ENCODE measurements at regions not wholly inside any gene's neighbourhood (a gene's known extent, or its start where the extent isn't known, plus 50 kb on each side); places are given as distances from the start of the nearest gene placed in this dataset.
A peak's percentile ranks its signal among the peaks of the same experiment; 100 is the strongest.

GRCh38 chr7:110142939-110143526, 947.9 kb upstream of the LRRN3 start:
- no peak overlapping the region for H3K4me3 ChIP-seq (ENCODE audit: low read depth, low read length)
- TF ChIP-seq CTCF (conservative IDR thresholded peaks at IDR 0.05; ENCODE audit: low read depth, low read length): no peak
- DNase-seq (ENCODE audit: low read depth): no peak

GRCh38 chr7:110144599-110144998, 946.3 kb upstream of the LRRN3 start:
- TF ChIP-seq CTCF (conservative IDR thresholded peaks at IDR 0.05; ENCODE audit: low read depth, low read length): no peak
- DNase-seq (ENCODE audit: low read depth): no peak
- H3K4me3 ChIP-seq (ENCODE audit: low read depth, low read length): no peak overlapping the region

GRCh38 chr7:110148054-110148453, 942.9 kb upstream of the LRRN3 start:
- DNase-seq (ENCODE audit: low read depth): no peak
- no peak overlapping the region for H3K4me3 ChIP-seq (ENCODE audit: low read depth, low read length)
- TF ChIP-seq CTCF (conservative IDR thresholded peaks at IDR 0.05; ENCODE audit: low read depth, low read length): no peak

GRCh38 chr7:110153222-110153621, 937.7 kb upstream of the LRRN3 start:
- TF ChIP-seq CTCF (conservative IDR thresholded peaks at IDR 0.05; ENCODE audit: low read depth, low read length): no peak
- no peak overlapping the region for H3K4me3 ChIP-seq (ENCODE audit: low read depth, low read length)
- no peak for DNase-seq (ENCODE audit: low read depth)

GRCh38 chr7:110156511-110156910, 934.4 kb upstream of the LRRN3 start:
- no peak for DNase-seq (ENCODE audit: low read depth)
- H3K4me3 ChIP-seq (ENCODE audit: low read depth, low read length): no peak overlapping the region
- TF ChIP-seq CTCF (conservative IDR thresholded peaks at IDR 0.05; ENCODE audit: low read depth, low read length): no peak

GRCh38 chr7:110157631-110158362, 933.1 kb upstream of the LRRN3 start:
- H3K4me3 ChIP-seq (ENCODE audit: low read depth, low read length): no peak overlapping the region
- TF ChIP-seq CTCF (conservative IDR thresholded peaks at IDR 0.05; ENCODE audit: low read depth, low read length): no peak
- peak; percentile 62 for DNase-seq (ENCODE audit: low read depth)

- H3K4me3 ChIP-seq (ENCODE audit: low read depth, low read length): no peak overlapping the region
- no peak for TF ChIP-seq CTCF (conservative IDR thresholded peaks at IDR 0.05; ENCODE audit: low read depth, low read length)
- no peak for DNase-seq (ENCODE audit: low read depth)
Measured at GRCh38 chr7:110168010-110168409, 922.9 kb upstream of the LRRN3 start.
